UCSD-AML1 (cell line): ENCODE measurements at regions not wholly inside any gene's neighbourhood (a gene's known extent, or its start where the extent isn't known, plus 50 kb on each side); places are given as distances from the start of the nearest gene placed in this dataset.

Source experiments
- DNase-seq: peaks from one replicate; lab custom pipeline; 2025; ENCODE audit not compliant: unreplicated experiment; lab: John Stamatoyannopoulos, UW

DNA sequence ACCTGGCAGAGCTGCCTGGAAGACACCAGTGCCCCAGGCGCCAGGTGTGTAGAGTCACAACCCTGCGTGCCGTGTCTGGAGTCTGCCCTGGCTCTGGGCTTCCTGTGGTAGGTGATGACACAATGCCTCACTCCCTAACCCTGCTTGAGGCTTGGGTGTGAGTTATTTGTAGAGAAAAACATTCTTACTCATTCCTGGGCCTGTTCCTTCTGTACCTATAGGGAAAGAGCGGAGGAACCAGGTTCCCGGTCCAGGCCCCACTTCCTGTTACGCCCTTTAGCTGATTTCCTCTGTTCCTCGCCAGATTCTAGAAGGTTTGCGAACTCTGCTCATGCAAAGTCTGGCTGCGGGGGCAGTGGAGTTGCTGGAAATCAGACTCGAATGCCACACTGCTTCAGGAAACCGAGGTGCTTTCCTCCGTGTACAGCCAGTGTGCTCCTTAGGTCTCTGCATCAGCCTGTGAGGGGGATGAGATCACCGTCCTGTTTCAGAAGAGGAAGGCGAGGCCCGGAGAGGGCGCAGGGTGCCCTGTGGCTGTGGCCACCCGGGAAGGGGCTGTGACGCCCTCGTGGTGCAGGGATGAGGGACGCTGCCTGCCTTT is 67.1 kb upstream of the DUSP22 start:
- peak; percentile 82 for DNase-seq

GRCh38 chr6:225907-226306 is 66.4 kb upstream of the DUSP22 start:
- DNase-seq: no peak

DNA sequence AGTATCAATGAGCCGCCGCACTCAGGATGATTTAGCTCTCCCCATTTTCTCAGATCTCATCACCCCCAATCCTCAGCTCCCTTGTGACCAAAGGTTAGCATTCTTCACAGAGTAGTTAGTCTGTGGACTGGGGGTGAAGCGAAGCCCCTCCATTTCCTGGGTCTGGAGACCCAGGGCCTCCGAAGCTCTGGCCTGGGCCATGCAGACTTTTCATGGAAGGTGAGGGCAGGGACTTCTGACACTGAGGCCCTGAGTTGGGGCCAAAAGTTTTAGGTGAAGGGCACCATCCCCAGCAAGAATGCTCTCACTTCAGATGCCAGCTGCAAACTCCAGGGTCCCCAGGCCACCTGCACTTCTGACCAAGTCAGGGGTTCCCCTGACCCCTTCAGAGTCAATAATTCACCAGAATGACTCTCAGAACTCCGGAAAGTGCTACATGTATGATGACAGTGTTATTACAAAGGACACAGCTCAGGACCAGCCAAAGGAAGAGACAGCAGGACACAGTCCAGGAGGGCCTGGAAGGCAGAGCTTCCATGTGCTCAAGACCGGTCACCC is 65.7 kb upstream of the DUSP22 start:
- no peak for DNase-seq

GRCh38 chr6:227074-227782 is 65.1 kb upstream of the DUSP22 start:
- no peak for DNase-seq

- no peak for DNase-seq
These were observed 64.4 kb upstream of the DUSP22 start for GRCh38 chr6:227812-228338.

DNA sequence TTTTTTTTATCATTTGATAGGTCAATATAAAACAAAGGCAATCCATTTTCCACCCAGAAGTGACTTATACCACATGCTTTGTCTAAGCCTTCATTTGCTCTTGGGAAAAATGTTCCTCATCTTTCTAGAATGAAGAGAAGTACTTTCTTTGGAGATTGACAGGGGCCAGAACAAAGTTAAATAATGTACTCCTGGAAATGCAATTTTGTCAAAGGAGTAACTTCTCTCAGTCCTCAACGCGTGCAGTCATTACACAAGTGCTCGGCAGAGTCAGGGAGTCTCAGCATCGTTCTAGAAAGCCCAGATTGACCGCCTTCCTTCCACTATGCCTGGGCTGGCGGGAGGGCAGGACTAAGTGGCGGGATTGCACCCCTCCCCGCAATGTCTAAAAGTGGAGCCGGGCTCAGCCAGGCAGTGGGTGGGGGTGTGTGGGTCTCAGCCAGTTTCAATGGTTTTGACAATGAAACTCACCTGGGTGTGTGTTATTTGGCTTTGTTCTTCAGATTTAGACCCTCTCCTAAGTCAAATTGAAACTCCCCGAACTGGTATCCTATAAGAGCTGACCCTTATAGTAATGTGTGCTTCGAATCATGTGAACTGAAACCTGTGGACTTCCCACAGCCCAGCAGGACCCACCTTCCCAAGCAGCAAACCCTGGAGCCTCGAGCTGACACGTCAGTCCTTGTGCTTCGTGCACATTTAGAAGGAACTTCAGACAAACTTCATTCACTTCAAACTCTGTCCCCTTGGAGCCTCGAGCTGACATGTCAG is 63.2 kb upstream of the DUSP22 start:
- DNase-seq: no peak

- DNase-seq: no peak
These were observed 60.5 kb upstream of the DUSP22 start for GRCh38 chr6:231779-232178.

DNA sequence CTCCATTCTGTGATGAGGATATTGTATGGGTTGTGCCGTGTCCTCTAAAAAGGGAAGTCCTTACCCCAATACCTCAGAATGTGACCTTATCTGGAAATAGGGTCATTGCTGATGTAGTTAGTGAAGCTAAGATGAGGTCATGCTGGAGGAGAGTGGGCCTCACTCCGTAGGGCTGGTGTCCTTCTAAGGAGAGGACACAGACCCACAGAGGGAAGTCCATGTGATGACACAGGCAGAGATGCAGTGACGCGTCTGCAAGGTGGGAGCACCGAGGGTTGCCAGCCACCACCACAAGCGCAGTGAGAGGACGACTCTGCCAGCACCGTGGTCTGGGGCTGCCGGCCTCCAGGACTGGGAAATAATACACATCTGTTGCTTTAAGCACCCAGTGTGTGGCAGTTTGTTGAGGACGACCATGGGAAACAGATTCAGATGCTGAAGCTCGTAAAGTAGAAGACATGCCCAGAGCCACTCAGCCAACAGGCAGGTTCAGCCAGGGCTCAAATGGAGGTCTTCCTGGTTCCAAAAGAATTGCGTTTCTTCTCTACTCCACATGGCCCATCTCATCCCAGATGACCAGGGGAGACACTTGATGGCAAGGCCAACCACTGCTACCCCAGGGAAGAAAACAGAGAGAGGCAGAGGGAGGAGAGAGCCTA is 59.2 kb upstream of the DUSP22 start:
- DNase-seq: no peak

- no peak for DNase-seq
These were observed 57.4 kb upstream of the DUSP22 start for GRCh38 chr6:234706-235372.

DNA sequence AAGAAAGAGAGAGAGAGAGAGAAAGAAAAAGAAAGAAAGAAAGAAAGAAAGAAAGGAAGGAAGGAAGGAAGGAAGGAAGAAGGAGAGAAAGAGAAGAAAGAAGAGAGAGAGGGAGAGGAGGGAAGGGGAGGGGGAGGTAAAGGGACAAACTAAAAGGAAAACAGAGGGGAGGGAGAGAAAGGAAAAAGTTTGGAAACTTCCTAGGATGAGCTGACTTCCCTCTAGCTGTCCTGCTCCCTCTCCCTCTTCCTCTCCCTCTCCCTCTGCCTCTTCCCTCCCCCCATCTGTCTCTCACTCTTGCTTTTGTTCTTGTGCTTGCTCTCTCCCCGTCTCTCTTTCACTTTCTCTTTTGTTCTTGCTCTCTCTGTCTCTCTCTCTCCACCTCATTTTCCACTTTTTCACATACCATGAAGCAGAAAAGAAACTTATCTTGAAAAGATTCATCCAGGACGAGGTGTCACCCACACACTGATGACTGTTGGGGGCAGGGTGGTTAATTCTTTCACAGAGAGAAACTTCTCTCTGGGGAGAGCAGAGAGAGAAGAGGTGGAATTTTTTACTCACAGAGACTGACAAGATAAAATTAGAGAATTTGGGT is 56.4 kb upstream of the DUSP22 start:
- DNase-seq: no peak

DNA sequence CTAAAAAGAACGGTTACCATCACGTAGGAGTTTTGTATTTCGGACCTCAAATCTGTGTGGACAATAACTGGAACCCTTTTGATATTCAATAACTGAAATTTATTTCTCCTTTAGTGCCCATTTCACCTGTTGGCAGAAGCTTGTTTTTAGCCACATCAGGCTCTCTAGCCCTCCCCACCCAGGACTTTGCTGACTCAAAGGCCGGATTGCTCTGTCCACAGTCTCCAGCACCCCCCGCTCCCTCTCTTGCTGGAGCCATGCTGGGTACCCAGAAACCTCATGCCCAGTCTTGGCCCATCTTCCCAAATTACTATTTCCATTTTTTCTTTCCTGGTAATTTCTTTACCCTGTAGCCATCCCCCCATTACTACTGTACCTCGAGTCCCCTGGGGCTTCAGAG is 55.8 kb upstream of the DUSP22 start:
- no peak for DNase-seq

DNA sequence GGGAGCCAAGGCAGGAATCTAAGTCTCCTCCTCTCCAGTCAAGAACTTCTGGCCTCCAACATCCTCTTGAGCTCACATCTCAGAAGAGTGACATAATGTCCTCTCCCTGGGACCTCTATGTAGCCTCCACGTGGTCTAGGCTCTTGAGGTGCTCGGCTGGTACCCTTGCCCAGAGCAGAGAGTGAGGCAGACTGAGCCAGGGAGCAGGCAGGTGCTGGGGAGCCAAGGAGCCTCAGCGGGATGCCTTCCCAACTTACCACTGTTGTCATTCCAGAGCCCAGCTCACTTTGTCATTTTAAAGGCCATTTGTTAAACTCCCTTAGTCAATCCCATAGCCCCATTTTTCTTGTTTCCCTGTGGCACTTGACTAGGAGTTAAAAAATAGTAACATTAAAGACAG is 52.1 kb upstream of the DUSP22 start:
- no peak for DNase-seq

DNA sequence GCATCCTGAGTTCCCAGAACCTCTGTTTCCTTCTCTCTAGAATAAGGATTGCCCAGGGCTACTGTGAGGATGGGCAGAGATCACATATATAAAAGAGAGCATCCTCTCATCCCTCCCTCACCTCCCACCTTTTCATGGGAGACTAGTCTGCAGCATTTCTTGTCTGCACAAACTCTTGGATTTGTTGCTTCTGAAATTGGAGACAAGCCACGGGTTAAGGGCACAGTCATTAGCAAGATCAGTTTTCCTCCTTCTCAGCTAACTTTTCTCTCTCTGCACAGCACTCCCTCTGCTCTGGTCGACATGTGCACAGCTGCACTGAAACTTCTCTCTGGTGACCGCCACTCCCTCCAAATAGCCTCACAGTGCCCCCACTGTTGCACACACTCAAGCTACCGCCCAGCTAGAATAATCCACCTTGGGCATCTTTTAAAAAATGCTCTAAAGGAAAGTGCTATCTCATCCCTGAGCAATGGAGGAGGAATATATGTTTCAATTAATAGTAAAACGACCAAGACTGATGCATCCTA is 50.9 kb upstream of the DUSP22 start:
- no peak for DNase-seq
